HG03280 (cell line): ENCODE measurements at regions not wholly inside any gene's neighbourhood (a gene's known extent, or its start where the extent isn't known, plus 50 kb on each side); places are given as distances from the start of the nearest gene placed in this dataset.

Source experiments
- ATAC-seq: cut with Tn5 transposase; IDR thresholded peaks from one replicate; pipeline ENCODE4 v1.9.1; 2021; ENCODE audit warnings: mild to moderate bottlenecking, moderate library complexity; ENCODE audit not compliant: unreplicated experiment

- ATAC-seq = no peak
Measured at GRCh38 chr1:217097819-217098218, 374.6 kb upstream of the ESRRG start.

GRCh38 chr1:217096200-217096599 lies 373.0 kb upstream of the ESRRG start:
- no peak for ATAC-seq

GRCh38 chr1:217095050-217095622 lies 371.9 kb upstream of the ESRRG start:
- ATAC-seq = no peak

- ATAC-seq = no peak
Measured at GRCh38 chr1:217091561-217091960, 368.3 kb upstream of the ESRRG start.

- no peak for ATAC-seq
Measured at GRCh38 chr1:217090060-217090911, 367.1 kb upstream of the ESRRG start.

GRCh38 chr1:217089361-217090014 lies 366.3 kb upstream of the ESRRG start:
- no peak for ATAC-seq

GRCh38 chr1:217088521-217089284 lies 365.5 kb upstream of the ESRRG start:
- no peak for ATAC-seq

- no peak for ATAC-seq
Measured at GRCh38 chr1:217088011-217088410, 364.8 kb upstream of the ESRRG start.

GRCh38 chr1:217079584-217079983 lies 356.4 kb upstream of the ESRRG start:
- ATAC-seq = no peak

- ATAC-seq = no peak
Measured at GRCh38 chr1:217078959-217079358, 355.7 kb upstream of the ESRRG start.

- no peak for ATAC-seq
Measured at GRCh38 chr1:217078078-217078690, 355.0 kb upstream of the ESRRG start.

- ATAC-seq = no peak
Measured at GRCh38 chr1:217077426-217077825, 354.2 kb upstream of the ESRRG start.

GRCh38 chr1:217076902-217077301 lies 353.7 kb upstream of the ESRRG start:
- ATAC-seq = no peak

GRCh38 chr1:217072926-217073325 lies 349.7 kb upstream of the ESRRG start:
- ATAC-seq = no peak

- ATAC-seq = no peak
Measured at GRCh38 chr1:217067642-217068041, 344.4 kb upstream of the ESRRG start.

- ATAC-seq = no peak
Measured at GRCh38 chr1:217066794-217067193, 343.6 kb upstream of the ESRRG start.

GRCh38 chr1:217063172-217063908 lies 340.1 kb upstream of the ESRRG start:
- ATAC-seq = no peak

GRCh38 chr1:217062586-217062985 lies 339.4 kb upstream of the ESRRG start:
- no peak for ATAC-seq

GRCh38 chr1:217059401-217059800 lies 336.2 kb upstream of the ESRRG start:
- no peak for ATAC-seq

GRCh38 chr1:217053676-217054075 lies 330.4 kb upstream of the ESRRG start:
- no peak for ATAC-seq
